KG1 (cell line): ENCODE measurements at regions not wholly inside any gene's neighbourhood (a gene's known extent, or its start where the extent isn't known, plus 50 kb on each side); places are given as distances from the start of the nearest gene placed in this dataset.
A peak's percentile ranks its signal among the peaks of the same experiment; 100 is the strongest.
"Not testable (repeated sequence)": the region's sequence is repeated elsewhere in the genome, so short reads cannot be mapped to it uniquely, and the experiment has no call there.

Experiments used
- DNase-seq: peaks from one replicate; lab custom pipeline; 2025; lab: John Stamatoyannopoulos, UW

GRCh38 chr6:27106382-27106781, 141.1 kb upstream of the PRSS16 start:
- no peak for DNase-seq

DNA sequence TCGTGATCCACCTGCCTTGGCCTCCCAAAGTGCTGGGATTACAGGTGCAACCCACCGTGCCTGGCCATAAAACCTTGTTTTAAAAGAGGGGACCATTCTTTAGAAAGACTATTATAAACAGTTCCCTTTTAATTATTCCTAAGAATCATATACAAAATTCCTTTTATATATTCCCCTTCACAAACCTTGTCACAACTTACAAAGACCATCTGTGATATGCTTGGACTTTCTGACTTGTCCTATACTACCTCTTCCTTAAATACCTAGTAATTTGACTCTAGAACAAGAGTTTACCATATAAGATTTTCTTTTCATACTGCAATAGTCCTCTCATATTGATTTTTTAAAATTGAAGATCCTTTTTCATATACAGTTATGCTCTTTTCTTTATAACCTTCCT, 135.8 kb upstream of the PRSS16 start:
- no peak for DNase-seq

DNA sequence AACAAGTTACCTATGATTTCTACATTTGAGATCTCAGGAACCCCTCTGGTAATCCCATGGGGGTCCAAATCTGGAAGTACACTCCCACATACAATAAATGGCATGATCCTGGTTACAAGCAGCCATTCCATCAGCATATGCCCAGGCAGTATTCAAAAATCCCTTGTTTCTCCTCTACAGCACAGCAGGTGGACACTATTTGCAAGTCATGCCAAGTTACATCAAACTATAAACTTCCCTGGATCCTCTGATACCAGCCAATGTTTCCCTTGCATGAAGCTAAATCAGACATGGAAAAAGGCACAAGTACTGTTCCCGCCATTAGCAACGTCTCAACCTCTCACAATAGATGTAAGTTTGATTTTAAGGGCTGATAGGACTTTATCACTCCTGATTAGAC, 134.5 kb upstream of the PRSS16 start:
- DNase-seq, result no peak

DNA sequence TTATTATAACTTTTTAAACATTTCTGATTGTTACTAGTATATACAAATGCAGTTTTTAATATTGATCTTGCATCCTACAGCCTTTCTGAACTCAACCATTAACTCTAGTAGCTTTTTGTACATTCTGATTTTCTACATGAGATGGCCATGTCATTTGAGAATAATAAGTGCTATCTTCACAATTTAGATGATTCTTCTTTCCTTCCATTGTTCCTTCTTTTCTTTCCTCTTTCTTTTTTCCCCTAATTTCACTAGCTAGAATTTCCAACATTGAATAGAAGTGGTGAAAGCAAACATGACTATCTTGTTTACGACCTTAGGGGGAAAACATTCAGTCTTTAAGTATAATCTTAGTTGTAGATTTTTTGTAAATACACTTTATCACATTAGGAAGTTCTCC, 128.2 kb upstream of the PRSS16 start:
- DNase-seq, result no peak

- DNase-seq, result no peak
Measured at GRCh38 chr6:27119761-27120160, 127.7 kb upstream of the PRSS16 start.

- no peak for DNase-seq
Measured at GRCh38 chr6:27121640-27122039, 125.9 kb upstream of the PRSS16 start.

- no peak for DNase-seq
Measured at GRCh38 chr6:27124252-27124657, 123.2 kb upstream of the PRSS16 start.

- no peak for DNase-seq
Measured at GRCh38 chr6:27126046-27126814, 121.3 kb upstream of the PRSS16 start.

GRCh38 chr6:27126815-27127537, 120.5 kb upstream of the PRSS16 start:
- DNase-seq, result peak; percentile 81

- not testable (repeated sequence) for DNase-seq
Measured at GRCh38 chr6:27127874-27128273, 119.6 kb upstream of the PRSS16 start.

- DNase-seq, result no peak
Measured at GRCh38 chr6:27128311-27129094, 119.0 kb upstream of the PRSS16 start.

DNA sequence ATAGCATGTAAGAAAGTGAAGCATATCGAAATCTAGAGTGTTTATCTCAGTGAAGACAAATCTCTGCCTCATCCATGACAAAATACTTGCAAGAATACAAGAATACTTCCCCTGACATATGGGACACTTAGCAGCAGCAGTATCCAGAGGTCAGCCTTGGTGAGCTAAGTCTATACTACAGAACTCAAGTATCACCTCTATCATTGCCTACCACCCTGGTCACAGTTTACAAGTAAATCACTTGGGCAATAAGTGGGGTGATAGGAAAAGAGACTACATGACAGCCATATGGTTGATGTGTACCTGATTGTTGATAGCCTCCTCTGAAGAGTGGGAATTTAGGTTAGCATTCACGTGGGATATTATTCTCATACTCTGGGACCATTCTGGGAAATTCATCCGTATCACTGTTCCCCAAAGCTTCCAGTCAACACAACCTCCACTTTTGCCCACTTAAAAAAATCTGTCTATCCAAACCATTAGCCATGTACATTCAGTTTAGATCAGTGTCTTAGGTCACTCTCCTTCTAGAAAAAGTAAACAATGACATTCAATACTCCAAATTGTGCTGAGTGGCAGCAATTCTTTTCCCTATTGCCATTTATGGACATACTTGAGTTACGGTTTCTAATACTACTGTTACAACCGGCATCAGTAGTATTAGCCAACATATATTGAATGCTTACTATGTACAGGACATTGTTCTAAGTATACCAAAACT, 118.2 kb upstream of the PRSS16 start:
- DNase-seq, result no peak

DNA sequence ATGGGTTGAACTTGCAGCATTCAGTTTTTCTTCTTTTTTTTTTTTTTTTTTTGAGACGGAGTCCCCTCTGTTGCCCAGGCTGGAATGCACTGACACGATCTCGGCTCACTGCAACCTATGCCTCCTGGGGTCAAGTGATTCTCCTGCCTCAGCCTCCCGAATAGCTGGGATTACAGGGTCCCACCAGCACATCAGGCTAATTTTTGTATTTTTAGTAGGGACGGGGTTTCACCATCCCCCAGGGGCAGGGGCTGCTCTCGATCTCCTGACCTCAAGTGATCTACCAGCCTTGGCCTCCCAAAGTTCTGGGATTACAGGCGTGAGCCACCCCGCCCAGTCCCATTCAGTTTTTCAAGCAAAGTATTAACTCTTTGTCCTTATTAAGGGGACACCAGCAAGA, 117.6 kb upstream of the PRSS16 start:
- no peak for DNase-seq

DNA sequence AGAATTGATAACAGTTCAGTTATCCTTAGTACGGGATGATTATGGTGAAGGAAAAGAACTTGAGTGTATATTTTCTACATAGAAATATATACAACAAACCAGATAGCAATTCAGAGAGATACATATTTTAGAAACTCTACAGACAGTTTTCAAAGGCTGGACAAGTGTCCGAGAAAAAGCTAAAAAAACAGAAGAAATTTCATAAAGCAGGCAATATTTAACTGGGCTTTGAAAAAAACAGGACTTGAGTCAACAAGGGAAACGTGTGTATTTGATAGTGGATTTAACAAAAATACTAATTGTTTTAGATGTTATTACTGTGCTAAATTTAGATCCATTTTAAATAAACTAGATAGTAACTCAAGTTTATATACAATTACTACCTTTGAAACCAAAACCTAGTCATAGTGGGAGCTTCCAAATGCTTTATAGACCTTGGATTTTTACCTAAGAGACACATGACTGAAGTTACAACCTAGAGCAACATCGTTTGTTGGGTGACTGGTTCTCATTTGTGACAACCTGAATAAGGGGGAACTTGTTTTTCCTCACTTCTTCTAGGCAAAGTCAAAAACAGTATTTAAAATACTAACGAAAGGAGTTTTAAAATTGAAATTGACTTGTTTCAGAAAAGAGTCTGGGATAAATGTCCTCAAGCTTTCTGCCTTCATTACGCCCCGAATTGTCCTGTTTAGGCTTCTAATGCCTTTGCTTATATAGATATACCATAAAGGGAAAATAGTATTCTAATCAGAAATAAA, 116.7 kb upstream of the PRSS16 start:
- DNase-seq, result peak; percentile 29

GRCh38 chr6:27132282-27132531, 115.3 kb upstream of the PRSS16 start:
- not testable (repeated sequence) for DNase-seq

GRCh38 chr6:27132532-27133280, 114.8 kb upstream of the PRSS16 start:
- peak; percentile 97 for DNase-seq

GRCh38 chr6:27133281-27134227, 113.9 kb upstream of the PRSS16 start:
- peak; percentile 85 for DNase-seq

- DNase-seq, result no peak
Measured at GRCh38 chr6:27135087-27135657, 112.3 kb upstream of the PRSS16 start.

GRCh38 chr6:27136077-27136644, 111.3 kb upstream of the PRSS16 start:
- no peak for DNase-seq
